OCI-LY1 (cell line): ENCODE measurements at regions not wholly inside any gene's neighbourhood (a gene's known extent, or its start where the extent isn't known, plus 50 kb on each side); places are given as distances from the start of the nearest gene placed in this dataset.
"Not testable (repeated sequence)": the region's sequence is repeated elsewhere in the genome, so short reads cannot be mapped to it uniquely, and the experiment has no call there.

Source experiments
- EZH2 ChIP-seq: fragments of 200-600 bp; sonication (generic), shearing (Covaris generic); IDR thresholded peaks from 2 replicates; pipeline ENCODE4 v1.8.0; 2017; ENCODE audit warnings: borderline replicate concordance, mixed run types, mild to moderate bottlenecking, antibody characterized with exemption, low read length, moderate library complexity, mixed read lengths
- TF ChIP-seq, protein P1 (sequence below): fragments of 200-600 bp; sonication (generic), shearing (Covaris generic); IDR thresholded peaks from 2 replicates; pipeline ENCODE4 v1.5.1; 2017; ENCODE audit warnings: mild to moderate bottlenecking, antibody characterized with exemption, low read length, moderate library complexity, mixed read lengths

DNA sequence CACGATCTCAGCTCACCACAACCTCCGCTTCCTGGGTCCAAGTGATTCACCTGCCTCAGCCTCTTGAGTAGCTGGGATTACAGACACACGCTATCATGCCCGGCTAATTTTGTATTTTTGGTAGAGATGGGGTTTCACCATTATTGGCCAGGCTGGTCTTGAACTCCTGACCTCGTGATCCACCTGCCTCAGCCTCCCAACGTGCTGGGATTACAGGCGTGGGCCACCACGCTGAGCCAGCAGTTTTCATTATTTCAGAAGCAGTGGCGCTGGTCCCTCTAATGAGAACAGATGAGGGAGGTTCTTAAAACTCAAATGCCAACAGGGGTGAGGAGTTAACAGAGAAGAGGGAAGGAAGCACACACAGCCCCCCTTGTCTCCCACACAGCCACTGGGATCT is 98.7 kb downstream of the PTPRS start:
- TF ChIP-seq EZH2, result not testable (repeated sequence)
- TF ChIP-seq, protein P1, sequence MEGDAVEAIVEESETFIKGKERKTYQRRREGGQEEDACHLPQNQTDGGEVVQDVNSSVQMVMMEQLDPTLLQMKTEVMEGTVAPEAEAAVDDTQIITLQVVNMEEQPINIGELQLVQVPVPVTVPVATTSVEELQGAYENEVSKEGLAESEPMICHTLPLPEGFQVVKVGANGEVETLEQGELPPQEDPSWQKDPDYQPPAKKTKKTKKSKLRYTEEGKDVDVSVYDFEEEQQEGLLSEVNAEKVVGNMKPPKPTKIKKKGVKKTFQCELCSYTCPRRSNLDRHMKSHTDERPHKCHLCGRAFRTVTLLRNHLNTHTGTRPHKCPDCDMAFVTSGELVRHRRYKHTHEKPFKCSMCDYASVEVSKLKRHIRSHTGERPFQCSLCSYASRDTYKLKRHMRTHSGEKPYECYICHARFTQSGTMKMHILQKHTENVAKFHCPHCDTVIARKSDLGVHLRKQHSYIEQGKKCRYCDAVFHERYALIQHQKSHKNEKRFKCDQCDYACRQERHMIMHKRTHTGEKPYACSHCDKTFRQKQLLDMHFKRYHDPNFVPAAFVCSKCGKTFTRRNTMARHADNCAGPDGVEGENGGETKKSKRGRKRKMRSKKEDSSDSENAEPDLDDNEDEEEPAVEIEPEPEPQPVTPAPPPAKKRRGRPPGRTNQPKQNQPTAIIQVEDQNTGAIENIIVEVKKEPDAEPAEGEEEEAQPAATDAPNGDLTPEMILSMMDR, result not testable (repeated sequence)
